ENCODE measurements at regions not wholly inside any gene's neighbourhood (a gene's known extent, or its start where the extent isn't known, plus 50 kb on each side); places are given as distances from the start of the nearest gene placed in this dataset.

- no CpG with 5 or more reads among the region's 11 CpGs for WGBS (ENCODE audit: insufficient coverage, insufficient read length)
- no peak for DNase-seq (ENCODE audit: low read depth, low spot score)
- no peaks in the 10 kb centered on the region for H3K27me3 ChIP-seq (ENCODE audit: control insufficient read depth, insufficient read depth, low read length)
- H3K4me1 ChIP-seq (ENCODE audit: control insufficient read depth, insufficient read depth, low read length), result no peaks in the 10 kb centered on the region
- H3K4me3 ChIP-seq (ENCODE audit: low read length), result no peak overlapping the region
- no peaks in the 10 kb centered on the region for H3K9me3 ChIP-seq (ENCODE audit: control insufficient read depth, insufficient read depth, low read length)
- H3K36me3 ChIP-seq (ENCODE audit: control insufficient read depth, insufficient read depth, low read length), result no peaks in the 10 kb centered on the region
- no peak overlapping the region for H3K27ac ChIP-seq (ENCODE audit: low read length)
Measured at GRCh38 chr9:95822583-95823431, 52.7 kb upstream of the ERCC6L2 start.

GRCh38 chr9:95822015-95822414 lies 53.5 kb upstream of the ERCC6L2 start:
- Histone ChIP-seq H3K36me3 (ENCODE audit: control insufficient read depth, insufficient read depth, low read length) (no peaks in the 10 kb centered on the region), H3K9me3 (ENCODE audit: control insufficient read depth, insufficient read depth, low read length) (no peaks in the 10 kb centered on the region), H3K4me1 (ENCODE audit: control insufficient read depth, insufficient read depth, low read length) (no peaks in the 10 kb centered on the region), H3K27me3 (ENCODE audit: control insufficient read depth, insufficient read depth, low read length) (no peaks in the 10 kb centered on the region), H3K27ac (ENCODE audit: low read length) (no peak overlapping the region), H3K4me3 (ENCODE audit: low read length) (no peak overlapping the region)
- DNase-seq (ENCODE audit: low read depth, low spot score), result no peak
- WGBS (ENCODE audit: insufficient coverage, insufficient read length), result no CpG with 5 or more reads among the region's 3 CpGs

- Histone ChIP-seq H3K9me3 (ENCODE audit: control insufficient read depth, insufficient read depth, low read length) (no peaks in the 10 kb centered on the region), H3K27me3 (ENCODE audit: control insufficient read depth, insufficient read depth, low read length) (no peaks in the 10 kb centered on the region; the same call in 1 of the 2 replicates), H3K27ac (ENCODE audit: low read length) (no peak overlapping the region), H3K4me3 (ENCODE audit: low read length) (no peak overlapping the region), H3K36me3 (ENCODE audit: control insufficient read depth, insufficient read depth, low read length) (no peaks in the 10 kb centered on the region), H3K4me1 (ENCODE audit: control insufficient read depth, insufficient read depth, low read length) (peaks cover 2% of the 10 kb centered on the region; the same call in 1 of the 2 replicates)
- no peak for DNase-seq (ENCODE audit: low read depth, low spot score)
- WGBS (ENCODE audit: insufficient coverage, insufficient read length), result no CpG with 5 or more reads among the region's 8 CpGs
Measured at GRCh38 chr9:95820074-95820473, 55.4 kb upstream of the ERCC6L2 start.

GRCh38 chr9:95819636-95820035 lies 55.9 kb upstream of the ERCC6L2 start:
- H3K36me3 ChIP-seq (ENCODE audit: control insufficient read depth, insufficient read depth, low read length), result no peaks in the 10 kb centered on the region
- WGBS (ENCODE audit: insufficient coverage, insufficient read length), result no CpG with 5 or more reads among the region's 10 CpGs
- H3K4me1 ChIP-seq (ENCODE audit: control insufficient read depth, insufficient read depth, low read length), result peaks cover 2% of the 10 kb centered on the region; the same call in 1 of the 2 replicates
- no peaks in the 10 kb centered on the region for H3K9me3 ChIP-seq (ENCODE audit: control insufficient read depth, insufficient read depth, low read length)
- no peak overlapping the region for H3K4me3 ChIP-seq (ENCODE audit: low read length)
- no peaks in the 10 kb centered on the region; the same call in 1 of the 2 replicates for H3K27me3 ChIP-seq (ENCODE audit: control insufficient read depth, insufficient read depth, low read length)
- H3K27ac ChIP-seq (ENCODE audit: low read length), result no peak overlapping the region
- no peak for DNase-seq (ENCODE audit: low read depth, low spot score)

DNA sequence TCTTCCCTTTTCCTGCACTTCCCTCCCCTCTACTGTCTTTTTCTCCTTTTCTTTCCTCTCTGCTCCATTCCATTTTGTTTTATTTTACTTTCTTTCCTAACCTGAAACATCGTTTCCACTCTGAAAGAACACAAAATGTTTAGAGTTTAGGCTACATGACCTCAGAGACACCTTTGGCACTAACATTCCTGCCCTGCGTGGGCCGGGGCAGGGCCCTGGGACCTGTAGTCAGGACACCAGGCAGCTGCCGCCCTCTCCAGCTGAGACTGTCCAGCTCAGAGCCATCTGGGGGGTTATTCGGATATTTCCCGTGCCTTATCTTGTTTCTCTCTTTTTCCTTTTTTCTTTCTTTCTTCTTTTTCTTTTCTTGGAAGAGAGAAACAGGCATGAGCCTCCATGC lies 58.3 kb upstream of the ERCC6L2 start:
- no peak for DNase-seq (ENCODE audit: low read depth, low spot score)
- H3K4me1 ChIP-seq (ENCODE audit: control insufficient read depth, insufficient read depth, low read length), result peaks cover 2% of the 10 kb centered on the region; the same call in 1 of the 2 replicates
- no CpG with 5 or more reads among the region's 6 CpGs for whole genome bisulfite sequencing (ENCODE audit: insufficient coverage, insufficient read length)
- H3K4me3 ChIP-seq (ENCODE audit: low read length), result no peak overlapping the region
- H3K36me3 ChIP-seq (ENCODE audit: control insufficient read depth, insufficient read depth, low read length), result no peaks in the 10 kb centered on the region
- H3K9me3 ChIP-seq (ENCODE audit: control insufficient read depth, insufficient read depth, low read length), result no peaks in the 10 kb centered on the region
- H3K27me3 ChIP-seq (ENCODE audit: control insufficient read depth, insufficient read depth, low read length), result no peaks in the 10 kb centered on the region; the same call in 1 of the 2 replicates
- no peak overlapping the region for H3K27ac ChIP-seq (ENCODE audit: low read length)

DNA sequence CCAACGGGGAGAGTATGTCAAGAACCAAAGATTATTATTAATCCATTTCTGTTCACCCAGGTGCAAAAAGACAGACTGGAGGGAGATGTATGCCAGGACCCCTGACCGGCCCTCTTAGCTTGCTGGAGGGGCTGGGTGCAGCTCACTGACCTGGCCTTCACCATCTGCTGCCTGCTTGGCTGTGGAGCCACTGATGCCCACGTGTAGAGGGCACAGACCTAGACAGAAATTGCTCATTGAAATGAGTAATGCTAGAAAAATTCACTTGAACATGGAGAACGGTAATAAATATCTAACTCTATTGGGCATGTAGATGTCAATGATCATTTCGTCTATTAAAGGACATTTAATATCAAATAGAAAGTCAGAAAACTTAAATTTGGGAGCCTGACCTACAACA lies 58.8 kb upstream of the ERCC6L2 start:
- Histone ChIP-seq H3K4me1 (ENCODE audit: control insufficient read depth, insufficient read depth, low read length) (peaks cover 2% of the 10 kb centered on the region; the same call in 1 of the 2 replicates), H3K36me3 (ENCODE audit: control insufficient read depth, insufficient read depth, low read length) (no peaks in the 10 kb centered on the region), H3K4me3 (ENCODE audit: low read length) (no peak overlapping the region), H3K27me3 (ENCODE audit: control insufficient read depth, insufficient read depth, low read length) (no peaks in the 10 kb centered on the region; the same call in 1 of the 2 replicates), H3K27ac (ENCODE audit: low read length) (no peak overlapping the region), H3K9me3 (ENCODE audit: control insufficient read depth, insufficient read depth, low read length) (no peaks in the 10 kb centered on the region)
- no CpG with 5 or more reads among the region's 5 CpGs for WGBS (ENCODE audit: insufficient coverage, insufficient read length)
- no peak for DNase-seq (ENCODE audit: low read depth, low spot score)

- Histone ChIP-seq H3K4me3 (ENCODE audit: low read length) (no peak overlapping the region), H3K27me3 (ENCODE audit: control insufficient read depth, insufficient read depth, low read length) (no peaks in the 10 kb centered on the region; the same call in 1 of the 2 replicates), H3K4me1 (ENCODE audit: control insufficient read depth, insufficient read depth, low read length) (peaks cover 2% of the 10 kb centered on the region; the same call in 1 of the 2 replicates), H3K36me3 (ENCODE audit: control insufficient read depth, insufficient read depth, low read length) (no peaks in the 10 kb centered on the region), H3K9me3 (ENCODE audit: control insufficient read depth, insufficient read depth, low read length) (no peaks in the 10 kb centered on the region), H3K27ac (ENCODE audit: low read length) (no peak overlapping the region)
- DNase-seq (ENCODE audit: low read depth, low spot score), result no peak
- WGBS (ENCODE audit: insufficient coverage, insufficient read length), result no CpG with 5 or more reads among the region's 17 CpGs
Measured at GRCh38 chr9:95815961-95816360, 59.5 kb upstream of the ERCC6L2 start.

DNA sequence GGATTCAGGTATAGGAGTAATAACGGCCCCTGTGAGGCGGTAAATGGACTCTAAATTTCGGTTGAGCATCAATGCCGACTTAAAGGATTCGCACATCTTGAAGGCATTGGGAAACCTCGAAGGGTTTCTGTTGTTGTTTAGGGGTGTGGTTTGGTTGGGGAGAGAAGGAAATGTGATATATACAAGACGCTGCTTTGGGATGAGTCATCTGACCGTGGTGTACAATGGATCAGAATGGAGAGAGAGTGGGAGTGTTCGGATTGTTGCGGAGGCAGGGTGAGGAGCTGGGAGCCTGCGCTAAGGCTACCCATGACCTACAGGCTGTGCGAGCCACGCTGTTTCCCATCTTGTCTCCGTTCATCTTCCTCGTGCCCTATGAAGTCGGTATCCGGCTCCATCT lies 60.4 kb upstream of the ERCC6L2 start:
- 100% methylated on average over 3 of the region's 17 CpGs for WGBS (ENCODE audit: insufficient coverage, insufficient read length)
- Histone ChIP-seq H3K9me3 (ENCODE audit: control insufficient read depth, insufficient read depth, low read length) (no peaks in the 10 kb centered on the region), H3K36me3 (ENCODE audit: control insufficient read depth, insufficient read depth, low read length) (no peaks in the 10 kb centered on the region), H3K27me3 (ENCODE audit: control insufficient read depth, insufficient read depth, low read length) (no peaks in the 10 kb centered on the region; the same call in 1 of the 2 replicates), H3K4me1 (ENCODE audit: control insufficient read depth, insufficient read depth, low read length) (peaks cover 2% of the 10 kb centered on the region; the same call in 1 of the 2 replicates), H3K4me3 (ENCODE audit: low read length) (no peak overlapping the region), H3K27ac (ENCODE audit: low read length) (no peak overlapping the region)
- DNase-seq (ENCODE audit: low read depth, low spot score), result no peak

DNA sequence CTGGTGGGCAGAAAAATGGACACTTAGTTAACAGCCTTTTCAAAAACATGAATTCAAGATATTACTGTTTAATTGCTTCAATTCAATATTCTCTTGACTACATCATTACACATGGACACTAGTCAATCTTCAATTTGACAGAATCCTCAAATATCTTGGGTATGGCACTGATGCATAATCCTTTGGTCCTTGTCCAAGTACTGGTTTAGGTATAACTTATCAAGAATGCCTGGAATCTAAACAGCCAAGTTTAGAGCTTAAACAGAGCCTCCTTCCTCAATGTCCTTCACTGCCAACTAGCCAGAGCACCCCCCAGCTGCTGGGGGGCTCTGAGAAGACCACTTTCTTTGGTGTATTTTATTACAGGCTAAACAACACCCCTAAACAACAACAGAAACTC lies 61.6 kb upstream of the ERCC6L2 start:
- H3K9me3 ChIP-seq (ENCODE audit: control insufficient read depth, insufficient read depth, low read length), result no peaks in the 10 kb centered on the region
- H3K4me1 ChIP-seq (ENCODE audit: control insufficient read depth, insufficient read depth, low read length), result peaks cover 2% of the 10 kb centered on the region; the same call in 1 of the 2 replicates
- no peak overlapping the region for H3K4me3 ChIP-seq (ENCODE audit: low read length)
- H3K27me3 ChIP-seq (ENCODE audit: control insufficient read depth, insufficient read depth, low read length), result no peaks in the 10 kb centered on the region; the same call in 1 of the 2 replicates
- DNase-seq (ENCODE audit: low read depth, low spot score), result no peak
- H3K27ac ChIP-seq (ENCODE audit: low read length), result no peak overlapping the region
- no peaks in the 10 kb centered on the region for H3K36me3 ChIP-seq (ENCODE audit: control insufficient read depth, insufficient read depth, low read length)

GRCh38 chr9:95810814-95811213 lies 64.7 kb upstream of the ERCC6L2 start:
- no peak overlapping the region for H3K27ac ChIP-seq (ENCODE audit: low read length)
- H3K36me3 ChIP-seq (ENCODE audit: control insufficient read depth, insufficient read depth, low read length), result no peaks in the 10 kb centered on the region
- no peaks in the 10 kb centered on the region for H3K9me3 ChIP-seq (ENCODE audit: control insufficient read depth, insufficient read depth, low read length)
- H3K4me3 ChIP-seq (ENCODE audit: low read length), result no peak overlapping the region
- H3K4me1 ChIP-seq (ENCODE audit: control insufficient read depth, insufficient read depth, low read length), result no peaks in the 10 kb centered on the region; the same call in 1 of the 2 replicates
- DNase-seq (ENCODE audit: low read depth, low spot score), result no peak
- H3K27me3 ChIP-seq (ENCODE audit: control insufficient read depth, insufficient read depth, low read length), result no peaks in the 10 kb centered on the region; the same call in 1 of the 2 replicates

DNA sequence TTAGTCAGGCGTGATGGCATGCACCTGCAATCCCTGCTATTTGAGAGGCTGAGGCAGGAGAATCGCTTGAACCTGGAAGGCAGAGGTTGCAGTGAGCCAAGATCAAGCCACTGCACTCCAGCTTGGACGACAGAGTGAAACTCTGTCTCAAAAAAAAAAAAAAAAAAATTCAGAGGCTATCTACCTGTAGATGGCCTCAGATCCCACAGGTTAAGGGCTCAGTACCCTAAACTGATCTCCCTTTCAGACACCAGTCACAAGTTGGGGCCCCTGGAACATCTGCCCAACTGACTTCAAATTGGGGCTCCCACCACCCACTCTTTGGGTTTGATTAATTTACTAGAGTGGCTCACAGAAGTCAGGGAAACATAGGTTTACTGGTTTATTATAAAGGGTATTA lies 65.4 kb upstream of the ERCC6L2 start:
- no CpG with 5 or more reads among the region's 3 CpGs for WGBS (ENCODE audit: insufficient coverage, insufficient read length)
- DNase-seq (ENCODE audit: low read depth, low spot score), result no peak
- H3K4me1 ChIP-seq (ENCODE audit: control insufficient read depth, insufficient read depth, low read length), result no peaks in the 10 kb centered on the region; the same call in 1 of the 2 replicates
- H3K27me3 ChIP-seq (ENCODE audit: control insufficient read depth, insufficient read depth, low read length), result no peaks in the 10 kb centered on the region; the same call in 1 of the 2 replicates
- H3K9me3 ChIP-seq (ENCODE audit: control insufficient read depth, insufficient read depth, low read length), result no peaks in the 10 kb centered on the region
- no peaks in the 10 kb centered on the region for H3K36me3 ChIP-seq (ENCODE audit: control insufficient read depth, insufficient read depth, low read length)
- H3K4me3 ChIP-seq (ENCODE audit: low read length), result no peak overlapping the region
- H3K27ac ChIP-seq (ENCODE audit: low read length), result no peak overlapping the region

Data from iPS DF 6.9 (cell line).